Liver (tissue), 8 donors: ENCODE measurements at regions not wholly inside any gene's neighbourhood (a gene's known extent, or its start where the extent isn't known, plus 50 kb on each side); places are given as distances from the start of the nearest gene placed in this dataset.

Source experiments
- DNase-seq: peaks from one replicate; pipeline ENCODE4 v3.0.0-alpha.2; 2017; ENCODE audit warnings: low spot score
- H3K27ac ChIP-seq, 2 donors: one replicate each; pipeline ENCODE4 v1.7.0; 2013; ENCODE audit warnings: inconsistent platforms in 2 of 2, low read length in 2 of 2, control low read depth in 1 of 2, low read depth in 1 of 2, mild to moderate bottlenecking in 1 of 2
- H3K27me3 ChIP-seq, 4 donors: one replicate each; pipeline versions ENCODE4 v1.6.1 to v1.7.0; 2013; ENCODE audit warnings: low read length in 3 of 4, inconsistent platforms in 1 of 4, mild to moderate bottlenecking in 1 of 4, moderate library complexity in 1 of 4; ENCODE audit not compliant: control insufficient read depth in 4 of 4, insufficient read depth in 4 of 4
- H3K36me3 ChIP-seq, 4 donors: one replicate each; pipeline versions ENCODE4 v1.6.1 to v1.7.0; 2013; ENCODE audit warnings: low read length in 3 of 4, mild to moderate bottlenecking in 3 of 4, low read depth in 1 of 4, moderate library complexity in 1 of 4; ENCODE audit not compliant: control insufficient read depth in 4 of 4, insufficient read depth in 3 of 4
- H3K4me1 ChIP-seq, 4 donors: one replicate each; pipeline versions ENCODE4 v1.6.1 to v1.7.0; 2013; ENCODE audit warnings: low read length in 3 of 4, mild to moderate bottlenecking in 3 of 4, moderate library complexity in 1 of 4; ENCODE audit not compliant: control insufficient read depth in 4 of 4, insufficient read depth in 4 of 4
- H3K4me3 ChIP-seq, 3 donors: one replicate each; pipeline versions ENCODE4 v1.6.1 to v1.7.0; 2013; ENCODE audit warnings: low read length in 3 of 3, control low read depth in 1 of 3, low read depth in 1 of 3, mild to moderate bottlenecking in 1 of 3
- H3K9ac ChIP-seq, 2 donors: one replicate each; pipeline ENCODE4 v1.7.0; 2013; ENCODE audit warnings: low read length in 2 of 2, mild to moderate bottlenecking in 2 of 2, moderate library complexity in 2 of 2, control low read depth in 1 of 2, low read depth in 1 of 2
- H3K9me3 ChIP-seq, 4 donors: one replicate each; pipeline versions ENCODE4 v1.6.1 to v1.7.0; 2013; ENCODE audit warnings: low read length in 3 of 4; ENCODE audit not compliant: control insufficient read depth in 4 of 4
- ATF3 ChIP-seq: IDR thresholded peaks from 2 replicates; pipeline ENCODE4 v1.6.1; 2016; ENCODE audit warnings: antibody characterized with exemption
- EGR1 ChIP-seq, 2 donors: IDR thresholded peaks; 2 replicates each; pipeline ENCODE4 v1.6.1; 2016 to 2018; ENCODE audit warnings: antibody characterized with exemption in 2 of 2, low read depth in 2 of 2
- FOXA1 ChIP-seq: IDR thresholded peaks from 2 replicates; pipeline ENCODE4 v1.6.1; 2016; ENCODE audit warnings: antibody characterized with exemption
- FOXA2 ChIP-seq: IDR thresholded peaks from 2 replicates; pipeline ENCODE4 v1.6.1; 2016; ENCODE audit warnings: antibody characterized with exemption
- GABPA ChIP-seq, 2 donors: IDR thresholded peaks in 1 of 2; conservative IDR thresholded peaks in 1 of 2; 2 replicates each; pipeline ENCODE4 v1.6.1; 2016; ENCODE audit warnings: antibody characterized with exemption in 2 of 2, mild to moderate bottlenecking in 1 of 2, moderate library complexity in 1 of 2
- HNF4A ChIP-seq, 2 donors: conservative IDR thresholded peaks; 2 replicates each; pipeline ENCODE4 v1.6.1; 2016; ENCODE audit warnings: antibody characterized with exemption in 2 of 2, mild to moderate bottlenecking in 2 of 2
- HNF4G ChIP-seq: IDR thresholded peaks from 2 replicates; pipeline ENCODE4 v1.6.1; 2016; ENCODE audit warnings: antibody characterized with exemption
- JUND ChIP-seq, 2 donors: IDR thresholded peaks; 2 replicates each; pipeline ENCODE4 v1.6.1; 2016; ENCODE audit warnings: antibody characterized with exemption in 2 of 2
- NR2F2 ChIP-seq: IDR thresholded peaks from 2 replicates; pipeline ENCODE4 v1.6.1; 2016; ENCODE audit warnings: antibody characterized with exemption
- RAD21 ChIP-seq, 2 donors: IDR thresholded peaks; 2 replicates each; pipeline ENCODE4 v1.6.1; 2016; ENCODE audit warnings: antibody characterized with exemption in 2 of 2, mild to moderate bottlenecking in 2 of 2
- RXRA ChIP-seq, 2 donors: IDR thresholded peaks; 2 replicates each; pipeline ENCODE4 v1.6.1; 2017 to 2018; ENCODE audit warnings: antibody characterized with exemption in 2 of 2, mild to moderate bottlenecking in 1 of 2
- SP1 ChIP-seq: IDR thresholded peaks from 2 replicates; pipeline ENCODE4 v1.6.1; 2018; ENCODE audit warnings: antibody characterized with exemption, mild to moderate bottlenecking
- TAF1 ChIP-seq: conservative IDR thresholded peaks from 2 replicates; pipeline ENCODE4 v1.6.1; 2016; ENCODE audit warnings: antibody characterized with exemption, mild to moderate bottlenecking
- YY1 ChIP-seq: IDR thresholded peaks from 2 replicates; pipeline ENCODE4 v1.6.1; 2016; ENCODE audit warnings: antibody characterized with exemption, mild to moderate bottlenecking
- ZBTB33 ChIP-seq: IDR thresholded peaks from 2 replicates; pipeline ENCODE4 v1.6.1; 2016; ENCODE audit warnings: antibody characterized with exemption
- WGBS: extraction: QIAGEN DNeasy Blood & Tissue Kit; methylation state at CpG from one replicate; pipeline ENCODE4 v1.1.7; 2013; 5-methylcytosine and 5-hydroxymethylcytosine counted together
- TF ChIP-seq, protein P1 (sequence below): fragments of 150-350 bp; IDR thresholded peaks from 2 replicates; pipeline ENCODE4 v1.5.1; 2017; ENCODE audit warnings: improper control_type of control experiment, low read depth, low read length; ENCODE audit not compliant: missing input control
- TF ChIP-seq, protein P2 (sequence below): IDR thresholded peaks from 2 replicates; pipeline ENCODE4 v1.6.1; 2016; ENCODE audit warnings: antibody characterized with exemption, mild to moderate bottlenecking
- donor health status: healthy.
- donor health status: healthy.
- donor health status: healthy.
- donor health status: healthy.
- donor health status: healthy.

- Histone ChIP-seq H3K4me1 (no peaks in the 10 kb centered on the region), H3K9me3 (no peaks in the 10 kb centered on the region), H3K36me3 (no peaks in the 10 kb centered on the region), H3K27me3 (no peaks in the 10 kb centered on the region), H3K27ac (no peak overlapping the region), H3K9ac (no peak overlapping the region), H3K4me3 (no peak overlapping the region)
- TF ChIP-seq GABPA (IDR thresholded peaks at IDR 0.05 in 1 of 2, conservative IDR thresholded peaks at IDR 0.05 in 1 of 2) (no peak), YY1 (no peak), JUND (IDR thresholded peaks at IDR 0.05) (no peak), SP1 (no peak), HNF4A (conservative IDR thresholded peaks at IDR 0.05) (no peak), ZBTB33 (no peak), ATF3 (no peak), TAF1 (no peak), RXRA (IDR thresholded peaks at IDR 0.05) (no peak), NR2F2 (no peak), FOXA2 (no peak), RAD21 (IDR thresholded peaks at IDR 0.05) (no peak), HNF4G (no peak), EGR1 (IDR thresholded peaks at IDR 0.05; ENCODE audit: low read depth in 2 of 2) (no peak), FOXA1 (no peak)
- TF ChIP-seq, protein P1, sequence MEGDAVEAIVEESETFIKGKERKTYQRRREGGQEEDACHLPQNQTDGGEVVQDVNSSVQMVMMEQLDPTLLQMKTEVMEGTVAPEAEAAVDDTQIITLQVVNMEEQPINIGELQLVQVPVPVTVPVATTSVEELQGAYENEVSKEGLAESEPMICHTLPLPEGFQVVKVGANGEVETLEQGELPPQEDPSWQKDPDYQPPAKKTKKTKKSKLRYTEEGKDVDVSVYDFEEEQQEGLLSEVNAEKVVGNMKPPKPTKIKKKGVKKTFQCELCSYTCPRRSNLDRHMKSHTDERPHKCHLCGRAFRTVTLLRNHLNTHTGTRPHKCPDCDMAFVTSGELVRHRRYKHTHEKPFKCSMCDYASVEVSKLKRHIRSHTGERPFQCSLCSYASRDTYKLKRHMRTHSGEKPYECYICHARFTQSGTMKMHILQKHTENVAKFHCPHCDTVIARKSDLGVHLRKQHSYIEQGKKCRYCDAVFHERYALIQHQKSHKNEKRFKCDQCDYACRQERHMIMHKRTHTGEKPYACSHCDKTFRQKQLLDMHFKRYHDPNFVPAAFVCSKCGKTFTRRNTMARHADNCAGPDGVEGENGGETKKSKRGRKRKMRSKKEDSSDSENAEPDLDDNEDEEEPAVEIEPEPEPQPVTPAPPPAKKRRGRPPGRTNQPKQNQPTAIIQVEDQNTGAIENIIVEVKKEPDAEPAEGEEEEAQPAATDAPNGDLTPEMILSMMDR, result no peak
- TF ChIP-seq, protein P2, sequence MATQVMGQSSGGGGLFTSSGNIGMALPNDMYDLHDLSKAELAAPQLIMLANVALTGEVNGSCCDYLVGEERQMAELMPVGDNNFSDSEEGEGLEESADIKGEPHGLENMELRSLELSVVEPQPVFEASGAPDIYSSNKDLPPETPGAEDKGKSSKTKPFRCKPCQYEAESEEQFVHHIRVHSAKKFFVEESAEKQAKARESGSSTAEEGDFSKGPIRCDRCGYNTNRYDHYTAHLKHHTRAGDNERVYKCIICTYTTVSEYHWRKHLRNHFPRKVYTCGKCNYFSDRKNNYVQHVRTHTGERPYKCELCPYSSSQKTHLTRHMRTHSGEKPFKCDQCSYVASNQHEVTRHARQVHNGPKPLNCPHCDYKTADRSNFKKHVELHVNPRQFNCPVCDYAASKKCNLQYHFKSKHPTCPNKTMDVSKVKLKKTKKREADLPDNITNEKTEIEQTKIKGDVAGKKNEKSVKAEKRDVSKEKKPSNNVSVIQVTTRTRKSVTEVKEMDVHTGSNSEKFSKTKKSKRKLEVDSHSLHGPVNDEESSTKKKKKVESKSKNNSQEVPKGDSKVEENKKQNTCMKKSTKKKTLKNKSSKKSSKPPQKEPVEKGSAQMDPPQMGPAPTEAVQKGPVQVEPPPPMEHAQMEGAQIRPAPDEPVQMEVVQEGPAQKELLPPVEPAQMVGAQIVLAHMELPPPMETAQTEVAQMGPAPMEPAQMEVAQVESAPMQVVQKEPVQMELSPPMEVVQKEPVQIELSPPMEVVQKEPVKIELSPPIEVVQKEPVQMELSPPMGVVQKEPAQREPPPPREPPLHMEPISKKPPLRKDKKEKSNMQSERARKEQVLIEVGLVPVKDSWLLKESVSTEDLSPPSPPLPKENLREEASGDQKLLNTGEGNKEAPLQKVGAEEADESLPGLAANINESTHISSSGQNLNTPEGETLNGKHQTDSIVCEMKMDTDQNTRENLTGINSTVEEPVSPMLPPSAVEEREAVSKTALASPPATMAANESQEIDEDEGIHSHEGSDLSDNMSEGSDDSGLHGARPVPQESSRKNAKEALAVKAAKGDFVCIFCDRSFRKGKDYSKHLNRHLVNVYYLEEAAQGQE, result no peak
- WGBS, result 79% methylated on average over 6 of the region's 6 CpGs
- DNase-seq, result no peak
These were observed 401.6 kb upstream of the CITED2 start for GRCh38 chr6:139776041-139776440.

DNA sequence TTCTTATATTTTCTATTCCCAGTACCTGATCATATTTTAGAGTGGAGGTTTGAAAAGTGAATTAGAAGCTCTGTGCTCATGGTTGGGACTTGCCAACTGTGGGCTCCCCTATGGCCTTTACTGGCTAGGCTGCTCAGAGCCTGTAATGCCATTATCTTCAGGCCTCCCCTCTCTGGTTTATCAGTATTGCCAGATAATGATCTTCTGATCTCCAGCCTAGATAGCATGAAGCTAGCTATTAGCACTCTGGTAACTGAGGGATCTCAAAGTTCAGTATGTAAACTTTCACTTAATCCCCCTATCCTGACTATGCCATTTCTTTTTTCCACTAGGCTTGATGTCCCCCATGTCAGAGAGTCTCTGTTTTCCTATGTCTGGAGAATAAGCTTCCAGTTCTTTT is 393.7 kb upstream of the CITED2 start:
- TF ChIP-seq TAF1, result no peak
- Histone ChIP-seq H3K9me3 (no peaks in the 10 kb centered on the region), H3K4me3 (no peak overlapping the region), H3K27me3 (no peaks in the 10 kb centered on the region), H3K27ac (no peak overlapping the region), H3K4me1 (peaks cover 0 to 3% (median 0%) of the 10 kb centered on the region in 4 donors), H3K36me3 (no peaks in the 10 kb centered on the region), H3K9ac (no peak overlapping the region)
- DNase-seq, result no peak
